Neural cell (in vitro differentiated cells): ENCODE measurements at regions not wholly inside any gene's neighbourhood (a gene's known extent, or its start where the extent isn't known, plus 50 kb on each side); places are given as distances from the start of the nearest gene placed in this dataset.

ENCODE experiments used
- CTCF ChIP-seq: fragments of 450-650 bp; IDR thresholded peaks from 2 replicates; pipeline ENCODE4 v1.5.1; 2014; ENCODE audit warnings: antibody characterized with exemption, mild to moderate bottlenecking, moderate library complexity; ENCODE audit not compliant: poor library complexity, severe bottlenecking
- MXI1 ChIP-seq: fragments of 450-650 bp; conservative IDR thresholded peaks from 2 replicates; pipeline ENCODE4 v1.6.1; 2014; ENCODE audit warnings: antibody characterized with exemption, mild to moderate bottlenecking; ENCODE audit not compliant: poor library complexity, severe bottlenecking
- TAF1 ChIP-seq: IDR thresholded peaks from 2 replicates; pipeline ENCODE4 v1.6.1; 2012; ENCODE audit warnings: low read depth

- TF ChIP-seq TAF1 (no peak), MXI1 (no peak), CTCF (no peak)
Observed at GRCh38 chr3:68072062-68072461, 417.6 kb upstream of the SUCLG2 start.
